Smooth muscle cell (in vitro differentiated cells): ENCODE measurements at regions not wholly inside any gene's neighbourhood (a gene's known extent, or its start where the extent isn't known, plus 50 kb on each side); places are given as distances from the start of the nearest gene placed in this dataset.

Experiments used
- DNase-seq: peaks from one replicate; lab custom pipeline; 2025; ENCODE audit not compliant: unreplicated experiment; lab: John Stamatoyannopoulos, UW
- H2AFZ ChIP-seq: fragments of 200-600 bp; sonication (generic); 2 replicates; pipeline ENCODE4 v1.6.0; 2016; ENCODE audit warnings: antibody characterized with exemption, low read depth, mild to moderate bottlenecking
- H3F3A ChIP-seq: fragments of 200-600 bp; sonication (generic); 2 replicates; pipeline ENCODE4 v1.6.0; 2017; ENCODE audit warnings: antibody characterized with exemption, low read depth
- H3K27ac ChIP-seq: fragments of 200-600 bp; sonication (generic); 2 replicates; pipeline ENCODE4 v1.5.1; 2016; ENCODE audit warnings: low read depth, mild to moderate bottlenecking
- H3K27me3 ChIP-seq: fragments of 200-600 bp; sonication (generic); 2 replicates; pipeline ENCODE4 v1.6.1; 2016; ENCODE audit warnings: low read depth, mild to moderate bottlenecking
- H3K36me3 ChIP-seq: fragments of 200-600 bp; sonication (generic); 2 replicates; pipeline ENCODE4 v1.5.1; 2016; ENCODE audit warnings: low read depth
- H3K4me1 ChIP-seq: fragments of 200-600 bp; sonication (generic); 2 replicates; pipeline ENCODE4 v1.5.1; 2016; ENCODE audit warnings: low read depth
- H3K4me2 ChIP-seq: fragments of 200-600 bp; sonication (generic); 2 replicates; pipeline ENCODE4 v1.6.0; 2016; ENCODE audit warnings: mild to moderate bottlenecking
- H3K4me3 ChIP-seq: fragments of 200-600 bp; sonication (generic); 2 replicates; pipeline ENCODE4 v1.5.1; 2016; ENCODE audit warnings: mild to moderate bottlenecking
- H3K79me2 ChIP-seq: fragments of 200-600 bp; sonication (generic); 2 replicates; pipeline ENCODE4 v1.6.0; 2016; ENCODE audit warnings: low read depth, mild to moderate bottlenecking
- H3K9ac ChIP-seq: fragments of 200-600 bp; sonication (generic); 2 replicates; pipeline ENCODE4 v1.6.0; 2016; ENCODE audit warnings: low read depth
- H3K9me3 ChIP-seq: fragments of 200-600 bp; sonication (generic); replicated peaks from 2 replicates; pipeline ENCODE4 v1.5.1; 2016; ENCODE audit warnings: low read depth
- H4K20me1 ChIP-seq: fragments of 200-600 bp; sonication (generic); 2 replicates; pipeline ENCODE4 v1.6.0; 2016; ENCODE audit warnings: low read depth
- CTCF ChIP-seq: fragments of 200-600 bp; sonication (generic); IDR thresholded peaks from 2 replicates; pipeline ENCODE4 v1.5.1; 2017; ENCODE audit warnings: borderline replicate concordance, mild to moderate bottlenecking, antibody characterized with exemption; ENCODE audit not compliant: insufficient read depth, poor library complexity, severe bottlenecking
- WGBS: methylation state at CpG from one replicate; pipeline ENCODE4 v1.1.7; 2016; ENCODE audit warnings: low lambda C conversion rate; 5-methylcytosine and 5-hydroxymethylcytosine counted together

- Histone ChIP-seq H3F3A (no peaks in the 10 kb centered on the region), H3K27ac (peak overlapping the region; percentile 13), H3K4me2 (peak overlapping the region; percentile 60), H3K27me3 (no peaks in the 10 kb centered on the region), H2AFZ (peak overlapping the region; percentile 51), H3K36me3 (no peaks in the 10 kb centered on the region), H3K4me3 (no peak overlapping the region), H3K9ac (no peak overlapping the region), H3K4me1 (peaks cover 4% of the 10 kb centered on the region), H3K79me2 (no peaks in the 10 kb centered on the region), H4K20me1 (no peaks in the 10 kb centered on the region), H3K9me3 (no peaks in the 10 kb centered on the region)
- TF ChIP-seq CTCF, result no peak
- 22% methylated on average over 5 of the region's 5 CpGs for WGBS
- DNase-seq, result no peak
Measured at GRCh38 chr13:48838193-48838973, 137.3 kb upstream of the FNDC3A start.

- no peak overlapping the region for H2AFZ ChIP-seq
- H3K9me3 ChIP-seq, result no peaks in the 10 kb centered on the region
- no peak overlapping the region for H3K27ac ChIP-seq
- H3K4me3 ChIP-seq, result no peak overlapping the region
- H3K4me2 ChIP-seq, result no peak overlapping the region
- no peaks in the 10 kb centered on the region for H3K27me3 ChIP-seq
- H3K36me3 ChIP-seq, result no peaks in the 10 kb centered on the region
- 95% methylated on average over 3 of the region's 3 CpGs for WGBS
- H4K20me1 ChIP-seq, result no peaks in the 10 kb centered on the region
- DNase-seq, result no peak
- H3F3A ChIP-seq, result no peaks in the 10 kb centered on the region
- H3K4me1 ChIP-seq, result peaks cover 4% of the 10 kb centered on the region
- no peak overlapping the region for H3K9ac ChIP-seq
- no peak for TF ChIP-seq CTCF
- no peaks in the 10 kb centered on the region for H3K79me2 ChIP-seq
Measured at GRCh38 chr13:48839171-48839570, 136.5 kb upstream of the FNDC3A start.

GRCh38 chr13:48840366-48840765, 135.3 kb upstream of the FNDC3A start:
- DNase-seq, result no peak
- H3K79me2 ChIP-seq, result no peaks in the 10 kb centered on the region
- 100% methylated on average over 1 of the region's 1 CpG for WGBS
- H3K27me3 ChIP-seq, result no peaks in the 10 kb centered on the region
- H3F3A ChIP-seq, result no peaks in the 10 kb centered on the region
- no peak for TF ChIP-seq CTCF
- H3K4me3 ChIP-seq, result no peak overlapping the region
- H3K4me1 ChIP-seq, result peaks cover 4% of the 10 kb centered on the region
- no peak overlapping the region for H3K4me2 ChIP-seq
- no peak overlapping the region for H3K27ac ChIP-seq
- H2AFZ ChIP-seq, result no peak overlapping the region
- H3K36me3 ChIP-seq, result no peaks in the 10 kb centered on the region
- no peaks in the 10 kb centered on the region for H4K20me1 ChIP-seq
- H3K9ac ChIP-seq, result no peak overlapping the region
- H3K9me3 ChIP-seq, result no peaks in the 10 kb centered on the region

- DNase-seq, result no peak
- H3K4me1 ChIP-seq, result peaks cover 4% of the 10 kb centered on the region
Measured at GRCh38 chr13:48842316-48842715, 133.4 kb upstream of the FNDC3A start.

More at GRCh38 chr13:48842316-48842715, 133.4 kb upstream of the FNDC3A start:
- H3F3A ChIP-seq, result no peaks in the 10 kb centered on the region
- H3K27me3 ChIP-seq, result no peaks in the 10 kb centered on the region
- TF ChIP-seq CTCF, result no peak
- no peak overlapping the region for H3K4me2 ChIP-seq
- no peak overlapping the region for H2AFZ ChIP-seq
- no peaks in the 10 kb centered on the region for H4K20me1 ChIP-seq
- no peak overlapping the region for H3K27ac ChIP-seq
- H3K36me3 ChIP-seq, result no peaks in the 10 kb centered on the region
- no peak overlapping the region for H3K9ac ChIP-seq
- no peaks in the 10 kb centered on the region for H3K79me2 ChIP-seq
- no peak overlapping the region for H3K4me3 ChIP-seq
- no peaks in the 10 kb centered on the region for H3K9me3 ChIP-seq
